VCaP (cell line): ENCODE measurements at regions not wholly inside any gene's neighbourhood (a gene's known extent, or its start where the extent isn't known, plus 50 kb on each side); places are given as distances from the start of the nearest gene placed in this dataset.

Experiments
- H3K27ac ChIP-seq: fragments of 450-650 bp; 2 replicates; pipeline ENCODE4 v1.5.1; 2017
- TF ChIP-seq, protein P1 (sequence below): fragments of 450-650 bp; conservative IDR thresholded peaks from 2 replicates; pipeline ENCODE4 v1.5.1; 2017; ENCODE audit warnings: mild to moderate bottlenecking, moderate library complexity

- H3K27ac ChIP-seq = no peak overlapping the region
- TF ChIP-seq, protein P1, sequence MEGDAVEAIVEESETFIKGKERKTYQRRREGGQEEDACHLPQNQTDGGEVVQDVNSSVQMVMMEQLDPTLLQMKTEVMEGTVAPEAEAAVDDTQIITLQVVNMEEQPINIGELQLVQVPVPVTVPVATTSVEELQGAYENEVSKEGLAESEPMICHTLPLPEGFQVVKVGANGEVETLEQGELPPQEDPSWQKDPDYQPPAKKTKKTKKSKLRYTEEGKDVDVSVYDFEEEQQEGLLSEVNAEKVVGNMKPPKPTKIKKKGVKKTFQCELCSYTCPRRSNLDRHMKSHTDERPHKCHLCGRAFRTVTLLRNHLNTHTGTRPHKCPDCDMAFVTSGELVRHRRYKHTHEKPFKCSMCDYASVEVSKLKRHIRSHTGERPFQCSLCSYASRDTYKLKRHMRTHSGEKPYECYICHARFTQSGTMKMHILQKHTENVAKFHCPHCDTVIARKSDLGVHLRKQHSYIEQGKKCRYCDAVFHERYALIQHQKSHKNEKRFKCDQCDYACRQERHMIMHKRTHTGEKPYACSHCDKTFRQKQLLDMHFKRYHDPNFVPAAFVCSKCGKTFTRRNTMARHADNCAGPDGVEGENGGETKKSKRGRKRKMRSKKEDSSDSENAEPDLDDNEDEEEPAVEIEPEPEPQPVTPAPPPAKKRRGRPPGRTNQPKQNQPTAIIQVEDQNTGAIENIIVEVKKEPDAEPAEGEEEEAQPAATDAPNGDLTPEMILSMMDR = no peak
Measured at GRCh38 chr19:28495046-28495445, 717.9 kb downstream of the UQCRFS1 start.

GRCh38 chr19:28494461-28494860, 718.5 kb downstream of the UQCRFS1 start:
- no peak overlapping the region for H3K27ac ChIP-seq
- TF ChIP-seq, protein P1 = no peak

DNA sequence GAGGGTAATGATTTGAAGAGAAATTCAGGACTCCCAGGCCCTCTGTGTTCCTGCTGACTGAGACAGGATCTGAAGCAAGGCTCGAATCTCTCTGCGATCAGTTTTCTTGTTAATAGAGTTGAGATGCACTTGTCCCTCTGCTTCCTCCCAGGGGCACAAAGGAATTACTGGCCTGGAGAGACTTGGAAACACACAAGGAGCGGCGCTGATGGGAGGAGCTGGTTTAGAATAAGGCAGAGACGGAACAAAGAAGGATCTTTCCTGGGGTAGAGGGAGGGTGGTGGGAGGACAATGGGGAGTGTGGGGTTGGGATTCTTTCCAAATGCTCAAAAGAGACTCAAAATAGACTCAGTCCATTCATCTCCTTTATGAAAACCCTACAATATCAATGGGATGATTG, 719.1 kb downstream of the UQCRFS1 start:
- no peak overlapping the region for H3K27ac ChIP-seq
- TF ChIP-seq, protein P1 = no peak

GRCh38 chr19:28492621-28493020, 720.3 kb downstream of the UQCRFS1 start:
- H3K27ac ChIP-seq = no peak overlapping the region
- TF ChIP-seq, protein P1 = no peak

DNA sequence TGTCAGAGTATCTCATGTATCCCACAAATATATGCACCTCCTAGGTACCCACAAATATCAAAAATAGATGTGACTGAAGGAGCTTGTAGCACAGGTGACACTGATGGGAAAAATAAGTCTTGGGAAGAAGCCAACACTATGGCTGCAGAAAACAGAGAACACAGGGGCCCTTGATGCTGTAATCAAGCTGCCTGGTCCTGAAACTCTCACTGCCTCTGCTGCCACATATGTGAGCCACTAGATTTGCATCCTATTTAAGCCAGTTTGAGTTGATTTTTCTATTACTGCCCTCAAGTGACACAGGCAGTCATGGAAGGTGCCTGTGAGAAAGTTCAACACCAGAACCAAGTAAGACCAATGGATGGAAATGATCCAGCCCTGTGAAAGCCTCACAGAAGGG, 720.8 kb downstream of the UQCRFS1 start:
- TF ChIP-seq, protein P1 = no peak
- no peak overlapping the region for H3K27ac ChIP-seq

GRCh38 chr19:28489776-28490175, 723.2 kb downstream of the UQCRFS1 start:
- TF ChIP-seq, protein P1 = no peak
- H3K27ac ChIP-seq = no peak overlapping the region

GRCh38 chr19:28489126-28489660, 723.8 kb downstream of the UQCRFS1 start:
- H3K27ac ChIP-seq = no peak overlapping the region
- TF ChIP-seq, protein P1 = no peak
